H1 (cell line): ENCODE measurements at regions not wholly inside any gene's neighbourhood (a gene's known extent, or its start where the extent isn't known, plus 50 kb on each side); places are given as distances from the start of the nearest gene placed in this dataset.

Experiments used
- POLR2A ChIP-seq, 2 experiments: IDR thresholded peaks; 1 replicate in 1 of 2; 2 replicates in 1 of 2; pipeline ENCODE4 v1.6.1; 2011; ENCODE audit warnings: low read depth in 2 of 2, low read length in 2 of 2, mild to moderate bottlenecking in 2 of 2; ENCODE audit errors: control extremely low read depth in 1 of 2
- SIX5 ChIP-seq: IDR thresholded peaks from 2 replicates; pipeline ENCODE4 v1.6.1; 2011; ENCODE audit warnings: mild to moderate bottlenecking, low read depth, low read length
- USF2 ChIP-seq: IDR thresholded peaks from 2 replicates; pipeline ENCODE4 v1.6.1; 2011; ENCODE audit warnings: low read length, improper control_type of control experiment

GRCh38 chr1:199042193-199042592 is 403.4 kb downstream of the PTPRC start:
- no peak for TF ChIP-seq USF2
- TF ChIP-seq POLR2A (IDR thresholded peaks at IDR 0.05; ENCODE audit: control extremely low read depth in 1 of 2, low read depth in 2 of 2, low read length in 2 of 2), result no peak
- TF ChIP-seq SIX5, result no peak
